ENCODE measurements at regions not wholly inside any gene's neighbourhood (a gene's known extent, or its start where the extent isn't known, plus 50 kb on each side); places are given as distances from the start of the nearest gene placed in this dataset.

DNA sequence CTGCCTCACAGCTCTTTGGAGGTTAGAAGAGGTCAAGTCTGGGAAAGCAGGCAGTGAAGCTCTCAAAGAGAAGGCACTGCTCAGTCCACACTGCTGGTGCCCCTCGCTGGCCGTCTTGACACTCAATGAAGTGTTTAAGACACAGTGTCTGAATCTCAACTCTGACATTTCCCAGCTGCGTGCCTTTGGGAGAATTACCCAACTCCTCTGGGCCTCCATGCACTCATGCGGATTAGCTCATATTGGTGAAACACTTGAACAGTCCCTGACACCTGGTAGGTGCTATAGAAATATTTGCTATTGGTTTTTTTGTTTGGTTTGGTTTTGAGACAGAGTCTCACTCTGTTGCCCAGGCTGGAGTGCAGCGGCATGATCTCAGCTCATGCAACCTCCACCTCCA lies 281.0 kb downstream of the SRBD1 start:
- Histone ChIP-seq H3F3A (ENCODE audit: low read length, unreplicated experiment) (no peaks in the 10 kb centered on the region), H3K36me3 (ENCODE audit: low read depth, low read length) (no peaks in the 10 kb centered on the region), H3K4me1 (ENCODE audit: insufficient read depth, low read length) (peaks cover 30% of the 10 kb centered on the region), H3K9ac (ENCODE audit: low read length) (peak overlapping the region; percentile 6; the same call in 1 of the 2 replicates), H3K4me2 (ENCODE audit: low read length) (peak overlapping the region; percentile 69), H3K79me2 (ENCODE audit: low read length) (no peaks in the 10 kb centered on the region), H3K27me3 (ENCODE audit: low read length) (no peaks in the 10 kb centered on the region), H2AFZ (ENCODE audit: low read length) (no peak overlapping the region), H3K9me2 (replicated peaks; ENCODE audit: low read length) (no peaks in the 10 kb centered on the region), H4K20me1 (ENCODE audit: low read length) (no peaks in the 10 kb centered on the region), H3K9me3 (ENCODE audit: low read length) (no peaks in the 10 kb centered on the region), H3K4me3 (ENCODE audit: low read length) (no peak overlapping the region), H3K27ac (ENCODE audit: low read length) (peak overlapping the region; percentile 94)
- ATAC-seq = no peak
- ChIA-PET POLR2A (ENCODE audit: unreplicated experiment) (no interaction called here), CTCF (no interaction called here)
- DNase-seq = no peak
- intact Hi-C loops (cut with micrococcal nuclease) = loop anchor here (5.0 kb wide), 2 partner anchors 92 to 93 kb away; no protein-coding TSS in a partner anchor
- TF ChIP-seq EZH2phosphoT487 (IDR thresholded peaks at IDR 0.05; ENCODE audit: borderline replicate concordance, low read length) (no peak), EZH2 (IDR thresholded peaks at IDR 0.05; ENCODE audit: low read length, unreplicated experiment) (no peak)
- TF ChIP-seq, protein P1, sequence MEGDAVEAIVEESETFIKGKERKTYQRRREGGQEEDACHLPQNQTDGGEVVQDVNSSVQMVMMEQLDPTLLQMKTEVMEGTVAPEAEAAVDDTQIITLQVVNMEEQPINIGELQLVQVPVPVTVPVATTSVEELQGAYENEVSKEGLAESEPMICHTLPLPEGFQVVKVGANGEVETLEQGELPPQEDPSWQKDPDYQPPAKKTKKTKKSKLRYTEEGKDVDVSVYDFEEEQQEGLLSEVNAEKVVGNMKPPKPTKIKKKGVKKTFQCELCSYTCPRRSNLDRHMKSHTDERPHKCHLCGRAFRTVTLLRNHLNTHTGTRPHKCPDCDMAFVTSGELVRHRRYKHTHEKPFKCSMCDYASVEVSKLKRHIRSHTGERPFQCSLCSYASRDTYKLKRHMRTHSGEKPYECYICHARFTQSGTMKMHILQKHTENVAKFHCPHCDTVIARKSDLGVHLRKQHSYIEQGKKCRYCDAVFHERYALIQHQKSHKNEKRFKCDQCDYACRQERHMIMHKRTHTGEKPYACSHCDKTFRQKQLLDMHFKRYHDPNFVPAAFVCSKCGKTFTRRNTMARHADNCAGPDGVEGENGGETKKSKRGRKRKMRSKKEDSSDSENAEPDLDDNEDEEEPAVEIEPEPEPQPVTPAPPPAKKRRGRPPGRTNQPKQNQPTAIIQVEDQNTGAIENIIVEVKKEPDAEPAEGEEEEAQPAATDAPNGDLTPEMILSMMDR (conservative IDR thresholded peaks at IDR 0.05; ENCODE audit: low read depth, low read length) = no peak
- BruUV-seq (replicated peaks) = no TSS peak

DNA sequence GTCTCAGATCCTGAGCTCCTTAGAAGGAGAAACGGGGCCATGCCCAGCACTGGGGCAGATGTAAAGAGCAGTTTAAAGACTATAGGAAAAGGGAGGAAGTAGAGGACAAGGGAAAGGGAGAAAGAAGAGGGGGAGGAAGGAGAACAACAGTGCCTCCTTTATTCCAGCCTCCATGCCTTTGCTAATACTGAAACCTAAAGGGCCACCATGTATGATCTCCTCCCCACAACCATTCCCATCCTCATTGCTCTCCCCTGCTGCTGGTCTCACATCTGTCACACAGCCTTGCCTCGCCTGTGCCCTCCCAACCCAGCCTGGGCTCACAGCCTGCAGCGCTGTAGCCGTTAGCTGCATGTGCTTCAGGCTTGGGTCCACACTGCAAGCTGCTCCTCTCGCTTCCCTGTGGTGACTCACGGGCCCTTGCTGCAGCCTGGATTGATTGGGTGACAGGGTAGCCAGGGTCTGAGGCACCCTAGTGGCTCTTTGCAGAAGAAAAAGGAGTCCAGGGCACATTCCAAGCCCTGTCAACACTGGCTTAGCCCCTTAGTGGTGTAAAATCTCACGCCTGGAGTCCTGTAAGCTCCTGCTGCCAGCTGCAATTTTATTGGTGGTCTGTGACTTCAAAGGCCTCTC lies 281.9 kb downstream of the SRBD1 start:
- H2AFZ ChIP-seq (ENCODE audit: low read length) = no peak overlapping the region

More for the DNA sequence above, 281.9 kb downstream of the SRBD1 start:
- Histone ChIP-seq H3K27ac (ENCODE audit: low read length) (peak overlapping the region; percentile 94), H4K20me1 (ENCODE audit: low read length) (no peaks in the 10 kb centered on the region), H3K27me3 (ENCODE audit: low read length) (no peaks in the 10 kb centered on the region), H3K4me1 (ENCODE audit: insufficient read depth, low read length) (peaks cover 30% of the 10 kb centered on the region), H3K4me2 (ENCODE audit: low read length) (no peak overlapping the region), H3K4me3 (ENCODE audit: low read length) (no peak overlapping the region), H3K9ac (ENCODE audit: low read length) (peak overlapping the region; percentile 6; the same call in 1 of the 2 replicates), H3K36me3 (ENCODE audit: low read depth, low read length) (no peaks in the 10 kb centered on the region), H3F3A (ENCODE audit: low read length, unreplicated experiment) (no peaks in the 10 kb centered on the region), H3K79me2 (ENCODE audit: low read length) (no peaks in the 10 kb centered on the region), H3K9me3 (ENCODE audit: low read length) (no peaks in the 10 kb centered on the region), H3K9me2 (replicated peaks; ENCODE audit: low read length) (no peaks in the 10 kb centered on the region)
- ChIA-PET POLR2A (ENCODE audit: unreplicated experiment) (no interaction called here), CTCF (interaction anchor here (0.5 kb wide), 1 partner anchor 266 kb away, joined by 4 read pairs; no protein-coding TSS in a partner anchor)
- TF ChIP-seq, protein P1 (conservative IDR thresholded peaks at IDR 0.05; ENCODE audit: low read depth, low read length) = peak; percentile 35; the same call in 1 of the 2 replicates
- no peak for TF ChIP-seq EZH2 (IDR thresholded peaks at IDR 0.05; ENCODE audit: low read length, unreplicated experiment)
- BruUV-seq (replicated peaks) = no TSS peak
- ATAC-seq (peak; percentile 35; the same call in 1 of the 2 replicates), DNase-seq (peak; percentile 53)
- intact Hi-C loops (cut with micrococcal nuclease) = loop anchor here (5.0 kb wide), 1 partner anchor 47 kb away; no protein-coding TSS in a partner anchor
